HG02678 (cell line): ENCODE measurements at regions not wholly inside any gene's neighbourhood (a gene's known extent, or its start where the extent isn't known, plus 50 kb on each side); places are given as distances from the start of the nearest gene placed in this dataset.

Source experiments
- ATAC-seq: cut with Tn5 transposase; IDR thresholded peaks from one replicate; pipeline ENCODE4 v1.9.1; 2021; ENCODE audit warnings: mild to moderate bottlenecking, moderate library complexity; ENCODE audit not compliant: unreplicated experiment

GRCh38 chr12:126708492-126708896 is 1558.5 kb upstream of the TMEM132C start:
- no peak for ATAC-seq

- ATAC-seq: no peak
These were observed 1548.6 kb upstream of the TMEM132C start for GRCh38 chr12:126718365-126718764.

DNA sequence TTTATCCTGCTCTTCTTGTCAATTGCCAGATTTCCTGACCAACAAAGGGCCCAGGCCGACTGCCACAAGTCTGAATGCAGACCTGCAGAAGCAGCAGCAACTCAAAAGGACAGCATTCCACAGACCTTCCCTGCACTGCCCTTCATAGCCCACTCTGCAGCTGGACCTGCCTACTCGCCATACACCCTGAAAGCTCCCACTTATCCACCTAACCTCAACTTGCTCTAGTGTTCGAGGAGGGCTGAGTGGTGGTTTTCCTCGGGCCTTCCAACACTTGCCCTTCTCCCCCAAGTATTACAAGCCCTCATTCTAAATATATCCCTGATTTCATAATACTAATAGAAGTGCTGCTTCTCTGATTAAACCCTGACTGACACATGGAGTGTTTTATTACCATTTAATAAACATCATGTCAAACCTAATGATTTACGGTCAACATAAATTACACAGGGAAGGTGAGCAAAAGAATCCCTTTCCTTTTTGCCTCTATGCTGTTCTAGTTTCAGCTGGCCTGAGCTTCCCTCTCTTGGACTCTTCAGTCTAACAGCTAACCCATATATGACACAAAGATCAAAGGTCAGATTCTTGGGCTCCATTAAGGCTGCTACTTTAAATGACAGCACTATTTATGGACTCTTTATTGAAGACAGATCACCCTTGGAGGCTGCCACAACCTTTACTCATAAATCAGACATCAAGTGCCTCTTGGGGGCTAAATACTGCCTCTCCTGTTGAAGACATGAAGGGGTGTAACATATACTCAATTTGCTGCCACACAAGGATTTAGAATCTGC is 1546.9 kb upstream of the TMEM132C start:
- ATAC-seq: no peak

- ATAC-seq: no peak
These were observed 1540.3 kb upstream of the TMEM132C start for GRCh38 chr12:126726481-126727217.

DNA sequence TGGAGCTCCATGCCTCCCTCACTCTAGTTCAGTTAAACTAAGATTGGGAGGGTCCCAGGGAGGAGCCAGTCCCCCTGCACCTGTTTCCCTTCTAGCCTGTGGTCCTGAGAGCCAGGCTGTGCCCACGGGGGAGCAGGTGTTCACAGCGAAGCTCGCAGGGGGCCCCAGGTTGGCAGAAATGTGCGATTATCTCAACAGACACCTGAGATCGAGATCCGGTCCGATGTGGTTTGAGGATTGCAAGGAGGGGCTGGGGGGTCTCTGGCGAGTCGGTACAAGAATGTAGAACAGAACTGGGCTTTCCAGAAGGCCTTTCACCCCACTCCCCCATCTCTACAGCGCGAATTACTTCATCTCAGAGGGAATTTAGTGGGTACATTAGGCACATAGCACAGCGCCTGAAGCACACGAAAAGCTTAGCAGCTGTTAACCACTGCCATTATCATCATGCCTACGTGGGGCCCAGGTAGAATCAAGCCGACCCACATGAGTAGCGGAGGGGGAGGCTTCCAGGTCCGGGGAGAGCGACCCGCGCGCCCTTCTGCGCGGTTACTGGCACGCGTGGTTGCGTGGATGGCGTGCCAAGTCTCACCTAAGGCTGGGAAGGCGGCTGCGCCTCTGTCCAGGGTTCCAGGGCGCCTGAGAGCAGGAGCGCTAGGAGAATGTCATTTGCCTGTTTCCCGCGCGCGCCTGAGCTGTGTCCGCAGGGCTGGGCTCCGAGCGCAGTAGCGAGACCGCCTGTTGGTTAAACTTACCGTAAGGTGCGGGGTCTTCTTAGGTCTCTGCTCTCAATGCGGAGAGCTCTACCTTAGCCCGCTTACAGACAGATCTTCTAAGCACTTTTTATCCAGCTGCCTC is 1539.5 kb upstream of the TMEM132C start:
- no peak for ATAC-seq

DNA sequence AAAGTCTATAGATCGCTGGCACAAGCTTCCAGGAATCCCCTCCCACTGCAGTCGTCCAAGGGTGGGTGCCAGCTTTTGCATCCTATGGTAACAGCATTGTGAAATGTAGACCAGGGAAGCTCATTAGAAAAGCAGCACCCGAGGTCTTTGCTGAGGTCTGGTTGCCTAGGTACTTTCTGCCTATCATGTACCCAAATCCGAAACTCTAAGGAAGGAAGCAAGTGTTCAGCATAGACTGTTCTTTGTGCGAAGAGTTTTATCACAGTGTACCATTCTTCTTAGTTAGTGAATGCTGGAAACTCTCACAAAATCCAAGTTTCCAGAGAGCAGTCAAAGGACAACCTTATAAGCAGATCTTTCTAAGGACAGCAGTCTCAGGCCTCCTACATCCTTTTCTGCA is 1532.7 kb upstream of the TMEM132C start:
- no peak for ATAC-seq

DNA sequence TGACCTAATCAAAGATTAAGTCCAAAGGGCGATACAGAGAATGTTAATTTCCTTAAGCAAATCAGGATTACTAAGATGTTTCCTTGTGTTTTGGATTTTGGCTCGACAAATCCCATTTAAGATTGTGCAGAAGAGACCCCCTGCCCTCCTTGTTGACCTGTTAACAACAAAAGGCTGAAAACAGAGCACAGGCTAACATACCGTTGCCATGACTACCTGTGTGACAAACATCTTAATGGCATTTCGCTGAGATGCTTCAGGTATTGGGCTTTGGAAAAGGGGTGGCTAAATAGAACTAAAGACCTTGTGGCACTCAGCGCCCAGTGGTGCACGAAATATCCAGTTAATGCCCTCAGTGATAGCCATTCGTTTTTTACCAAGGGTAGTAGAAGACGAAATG is 1532.3 kb upstream of the TMEM132C start:
- no peak for ATAC-seq

- no peak for ATAC-seq
These were observed 1525.3 kb upstream of the TMEM132C start for GRCh38 chr12:126741536-126742240.

- no peak for ATAC-seq
These were observed 1524.7 kb upstream of the TMEM132C start for GRCh38 chr12:126742241-126742641.

DNA sequence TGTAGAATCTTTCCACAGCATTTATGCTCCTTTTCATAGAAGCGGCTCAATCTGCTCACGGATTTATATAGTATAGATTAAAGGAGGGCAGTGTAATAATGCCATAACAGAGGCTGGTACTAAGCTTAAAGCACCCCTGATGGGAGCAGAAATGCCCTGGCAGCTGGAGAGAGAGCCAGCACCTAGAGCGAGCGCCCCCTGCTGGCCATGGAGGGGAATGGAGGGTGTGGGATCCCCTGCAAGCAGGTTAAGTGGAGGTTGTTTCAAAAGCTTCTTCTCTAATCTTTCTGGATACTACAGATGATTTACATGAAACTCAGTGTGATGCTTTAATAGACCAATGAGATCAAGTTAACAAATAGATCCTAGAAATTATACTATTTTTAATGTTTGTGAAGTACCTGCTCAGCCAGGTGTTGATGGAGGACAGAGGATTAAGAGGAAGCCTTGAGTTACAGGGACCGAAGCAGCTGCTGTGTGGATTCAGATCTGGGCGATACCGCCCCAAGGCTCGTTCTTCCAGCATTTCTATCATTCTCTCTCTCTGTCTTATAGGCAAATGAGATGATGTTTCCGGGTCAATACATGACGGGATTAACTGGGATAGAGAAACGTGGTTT is 1519.3 kb upstream of the TMEM132C start:
- ATAC-seq: no peak

- ATAC-seq: no peak
These were observed 1514.9 kb upstream of the TMEM132C start for GRCh38 chr12:126752021-126752420.

DNA sequence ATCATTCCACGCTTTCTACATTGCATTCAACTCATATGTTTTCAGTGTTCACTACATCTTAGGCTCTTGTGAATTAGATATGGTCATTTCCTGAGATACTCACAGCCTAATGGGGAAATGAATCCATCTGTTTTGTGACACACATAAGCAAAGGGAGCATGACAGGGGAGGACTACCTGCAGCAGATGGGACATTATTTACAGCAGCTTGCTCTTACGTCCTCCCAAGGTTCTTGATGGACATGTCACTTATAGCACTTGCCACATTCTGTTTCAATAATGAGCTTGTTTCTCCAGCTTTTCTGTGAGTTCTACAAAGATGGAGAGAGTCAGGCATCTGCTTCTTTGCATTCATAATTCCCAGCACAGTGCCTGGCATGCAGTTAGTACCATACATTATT is 1509.6 kb upstream of the TMEM132C start:
- ATAC-seq: no peak

DNA sequence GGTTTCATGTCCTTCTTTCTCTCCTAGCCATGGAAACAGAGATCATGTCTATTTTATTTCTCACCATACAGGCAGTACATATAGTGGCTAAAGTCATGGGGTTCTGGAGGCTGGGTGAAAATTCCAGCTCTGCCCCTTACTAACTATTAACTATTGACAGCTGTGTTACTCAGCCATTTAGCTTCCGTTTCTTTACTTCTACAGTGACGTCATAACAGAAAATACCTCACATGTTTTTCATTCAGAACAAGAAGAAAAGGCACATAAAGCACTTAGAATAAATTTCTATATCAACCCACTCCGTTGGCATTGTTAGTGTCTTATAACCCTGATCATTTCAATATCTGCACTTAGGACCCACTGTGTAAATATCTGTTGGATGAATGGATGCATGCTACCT is 1506.9 kb upstream of the TMEM132C start:
- ATAC-seq: no peak

DNA sequence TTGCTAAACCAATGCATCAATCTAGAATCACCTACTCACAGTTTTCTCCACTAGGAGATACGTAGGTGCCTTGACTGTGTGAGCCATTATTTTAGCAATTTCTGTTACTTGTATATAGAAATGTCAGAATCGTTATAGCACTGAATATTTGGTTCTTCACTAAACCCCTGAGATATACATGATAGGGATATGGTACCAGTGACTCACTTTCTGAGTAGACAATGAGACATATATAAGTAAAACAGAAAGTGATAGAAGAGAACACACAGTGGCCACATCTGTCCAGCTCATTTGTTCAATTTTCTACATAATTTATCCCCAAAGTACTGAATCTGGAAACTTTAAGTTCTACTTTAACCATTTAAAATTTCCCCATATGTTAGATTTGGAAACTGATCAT is 1505.5 kb upstream of the TMEM132C start:
- ATAC-seq: no peak

DNA sequence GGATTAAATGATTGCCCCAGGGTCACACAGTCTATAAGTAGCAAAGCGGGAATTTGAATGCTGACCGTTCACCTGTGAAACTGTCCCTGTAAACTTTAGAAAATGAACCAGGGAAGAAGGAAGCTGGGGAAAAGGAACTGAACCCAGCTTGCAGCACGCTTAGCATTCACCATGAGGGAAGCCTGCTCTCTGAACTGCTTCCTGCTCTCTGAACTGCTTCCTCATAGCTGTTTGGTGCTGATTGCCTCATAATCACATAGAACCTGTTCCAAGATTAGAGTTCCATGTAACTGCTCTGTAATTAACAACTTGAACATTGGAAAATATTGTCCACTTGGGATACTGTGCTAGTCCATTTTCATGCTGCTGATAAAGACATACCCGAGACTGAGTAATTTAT is 1504.8 kb upstream of the TMEM132C start:
- ATAC-seq: no peak

GRCh38 chr12:126763359-126763758 is 1503.6 kb upstream of the TMEM132C start:
- ATAC-seq: no peak

- ATAC-seq: no peak
These were observed 1499.6 kb upstream of the TMEM132C start for GRCh38 chr12:126767334-126767733.

DNA sequence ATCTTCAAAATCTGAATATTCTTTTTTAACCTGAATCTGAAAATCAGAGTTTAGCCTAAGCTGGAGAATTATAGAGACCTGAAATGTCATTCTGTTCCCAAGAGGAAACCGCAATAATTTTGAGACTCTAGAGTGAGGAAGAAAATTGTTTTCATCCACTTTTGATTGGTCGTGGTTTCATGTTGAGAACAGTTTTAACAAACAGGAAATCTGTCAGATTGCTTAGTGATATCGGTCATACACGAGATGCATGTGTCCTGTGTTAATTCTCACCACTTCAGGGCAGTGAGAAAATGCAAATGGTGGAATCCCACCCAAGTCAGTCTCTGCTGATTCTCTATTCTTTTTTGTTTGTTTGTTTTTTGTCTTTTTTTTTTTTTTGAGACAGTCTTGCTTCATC is 1498.5 kb upstream of the TMEM132C start:
- no peak for ATAC-seq

GRCh38 chr12:126770188-126770587 is 1496.8 kb upstream of the TMEM132C start:
- no peak for ATAC-seq

- peak; percentile 71 for ATAC-seq
These were observed 1494.7 kb upstream of the TMEM132C start for GRCh38 chr12:126772171-126772864.
